ENCODE measurements at regions not wholly inside any gene's neighbourhood (a gene's known extent, or its start where the extent isn't known, plus 50 kb on each side); places are given as distances from the start of the nearest gene placed in this dataset.

GRCh38 chr7:137151041-137151689 is 192.4 kb downstream of the PTN start:
- no peak for TF ChIP-seq POLR2AphosphoS5 (IDR thresholded peaks at IDR 0.05)
- no peak for TF ChIP-seq CTCF (IDR thresholded peaks at IDR 0.05)
- no peak for TF ChIP-seq POLR2A (IDR thresholded peaks at IDR 0.05)

All from breast epithelium (tissue), 3 donors.